CD14-positive monocyte (primary cell): ENCODE measurements at regions not wholly inside any gene's neighbourhood (a gene's known extent, or its start where the extent isn't known, plus 50 kb on each side); places are given as distances from the start of the nearest gene placed in this dataset.

ENCODE experiments used
- DNase-seq, 3 donors: peaks; one replicate each; pipeline ENCODE4 v3.0.0-alpha.2; 2011 to 2022
- H2AFZ ChIP-seq: 2 replicates; pipeline ENCODE4 v1.6.0; 2012; ENCODE audit warnings: mild to moderate bottlenecking, low read depth, low read length, inconsistent platforms; ENCODE audit not compliant: insufficient read depth, poor library complexity, severe bottlenecking
- H3K27ac ChIP-seq, 2 donors: 1 replicate in 1 of 2; 2 replicates in 1 of 2; pipeline ENCODE4 v1.5.1; 2012 to 2013; ENCODE audit warnings: low read length in 2 of 2, control low read depth in 1 of 2, inconsistent platforms in 1 of 2, low read depth in 1 of 2, mild to moderate bottlenecking in 1 of 2
- H3K27me3 ChIP-seq, 2 donors: one replicate each; pipeline versions ENCODE4 v1.6.0 to v1.6.1; 2011 to 2013; ENCODE audit warnings: low read length in 2 of 2; ENCODE audit not compliant: control insufficient read depth in 2 of 2, insufficient read depth in 2 of 2
- H3K36me3 ChIP-seq, 2 donors: replicated peaks in 1 of 2; 1 replicate in 1 of 2; 2 replicates in 1 of 2; pipeline versions ENCODE4 v1.5.1 to v1.6.1; 2012 to 2013; ENCODE audit warnings: low read length in 2 of 2, control low read depth in 1 of 2, inconsistent platforms in 1 of 2, mild to moderate bottlenecking in 1 of 2; ENCODE audit not compliant: insufficient read depth in 2 of 2, control insufficient read depth in 1 of 2
- H3K4me1 ChIP-seq, 2 donors: 1 replicate in 1 of 2; 2 replicates in 1 of 2; pipeline versions ENCODE4 v1.5.1 to v1.6.1; 2012 to 2013; ENCODE audit warnings: low read length in 2 of 2, control low read depth in 1 of 2, inconsistent platforms in 1 of 2, mild to moderate bottlenecking in 1 of 2, moderate library complexity in 1 of 2; ENCODE audit not compliant: insufficient read depth in 2 of 2, control insufficient read depth in 1 of 2
- H3K4me2 ChIP-seq: replicated peaks from 2 replicates; pipeline ENCODE3; 2012; ENCODE audit warnings: low read length, moderate library complexity, mild to moderate bottlenecking; ENCODE audit not compliant: poor library complexity, severe bottlenecking; ENCODE audit errors: extremely low read depth
- H3K4me3 ChIP-seq, 3 experiments: fragments of 200-600 bp in 1 of 3; sonication (generic) in 1 of 3; replicated peaks in 1 of 3; 1 replicate in 2 of 3; 2 replicates in 1 of 3; pipeline ENCODE4 v1.5.1; 2011 to 2013; ENCODE audit warnings: low read length in 3 of 3, mild to moderate bottlenecking in 3 of 3, control low read depth in 2 of 3, low read depth in 2 of 3, inconsistent platforms in 1 of 3, moderate library complexity in 1 of 3
- H3K79me2 ChIP-seq: 2 replicates; pipeline ENCODE4 v1.6.0; 2012; ENCODE audit warnings: mild to moderate bottlenecking, control low read depth, inconsistent platforms, low read length, moderate library complexity; ENCODE audit not compliant: insufficient read depth
- H3K9ac ChIP-seq: 2 replicates; pipeline ENCODE4 v1.6.0; 2017; ENCODE audit warnings: low read length, mild to moderate bottlenecking; ENCODE audit not compliant: insufficient read depth, poor library complexity, severe bottlenecking
- H3K9me3 ChIP-seq, 2 donors: replicated peaks in 1 of 2; 1 replicate in 1 of 2; 2 replicates in 1 of 2; pipeline versions ENCODE4 v1.5.1 to v1.6.1; 2012 to 2013; ENCODE audit warnings: low read length in 2 of 2, control low read depth in 1 of 2; ENCODE audit not compliant: control insufficient read depth in 1 of 2, insufficient read depth in 1 of 2
- H4K20me1 ChIP-seq: 2 replicates; pipeline ENCODE4 v1.6.0; 2012; ENCODE audit warnings: mild to moderate bottlenecking, low read length, control low read depth, moderate library complexity; ENCODE audit not compliant: insufficient read depth
- H3K27ac Mint-ChIP-seq, 7 donors: one replicate each; pipeline ENCODE4 v1.8.0; 2020; ENCODE audit warnings: mild to moderate bottlenecking in 7 of 7, mixed read lengths in 7 of 7, moderate library complexity in 6 of 7, inconsistent platforms in 2 of 7
- H3K27me3 Mint-ChIP-seq, 3 donors: one replicate each; pipeline ENCODE4 v1.8.0; 2021 to 2022; ENCODE audit warnings: low read depth in 3 of 3, mild to moderate bottlenecking in 3 of 3, mixed read lengths in 3 of 3, moderate library complexity in 3 of 3, inconsistent platforms in 1 of 3
- H3K36me3 Mint-ChIP-seq, 2 donors: one replicate each; pipeline ENCODE4 v1.8.0; 2020; ENCODE audit warnings: mixed read lengths in 2 of 2, inconsistent platforms in 1 of 2, mild to moderate bottlenecking in 1 of 2
- H3K4me1 Mint-ChIP-seq: one replicate; pipeline ENCODE4 v1.8.0; 2020; ENCODE audit warnings: mild to moderate bottlenecking, mixed read lengths
- H3K4me3 Mint-ChIP-seq, 2 donors: one replicate each; pipeline ENCODE4 v1.8.0; 2020; ENCODE audit warnings: mild to moderate bottlenecking in 2 of 2, mixed read lengths in 2 of 2, moderate library complexity in 1 of 2
- H3K9me3 Mint-ChIP-seq, 7 donors: one replicate each; pipeline ENCODE4 v1.8.0; 2020 to 2022; ENCODE audit warnings: mixed read lengths in 7 of 7, mild to moderate bottlenecking in 6 of 7, moderate library complexity in 6 of 7, inconsistent platforms in 2 of 7
- CTCF ChIP-seq: fragments of 200-600 bp; IDR thresholded peaks from one replicate; pipeline ENCODE4 v1.8.0; 2022; ENCODE audit warnings: antibody characterized with exemption, mild to moderate bottlenecking
- WGBS: methylation state at CpG from one replicate; pipeline ENCODE4 v1.1.5; 2013; ENCODE audit warnings: missing lambda C conversion rate; ENCODE audit not compliant: insufficient coverage; 5-methylcytosine and 5-hydroxymethylcytosine counted together
- intact Hi-C, 2 donors: fragments of 100-400 bp; cut with micrococcal nuclease; formaldehyde crosslinking; loops; one replicate each; pipeline versions ENCODE4 v1.15.0 to v1.15.1; 2023

GRCh38 chr6:130679684-130680083 is 147.5 kb upstream of the SMLR1 start:
- H3K36me3 ChIP-seq, result no peaks in the 10 kb centered on the region
- 40% methylated on average over 1 of the region's 2 CpGs for WGBS
- H3K27me3 ChIP-seq, result no peaks in the 10 kb centered on the region
- peaks cover 0 to 3% of the 10 kb centered on the region in 2 donors for H3K9me3 ChIP-seq
- no peak for DNase-seq
- no peak overlapping the region for H3K4me3 ChIP-seq
- no peak overlapping the region for H3K4me2 ChIP-seq
- no peaks in the 10 kb centered on the region for H4K20me1 ChIP-seq
- no peak overlapping the region for H2AFZ ChIP-seq
- no peak for TF ChIP-seq CTCF
- no peak overlapping the region for H3K27ac ChIP-seq
- H3K4me1 ChIP-seq, result no peaks in the 10 kb centered on the region
- no peak overlapping the region for H3K27ac Mint-ChIP-seq
- H3K27me3 Mint-ChIP-seq, result peaks cover 0 to 1% (median 0%) of the 10 kb centered on the region in 3 donors
- intact Hi-C loops, result no loop called here
- H3K4me1 Mint-ChIP-seq, result no peaks in the 10 kb centered on the region
- H3K4me3 Mint-ChIP-seq, result no peak overlapping the region
- H3K79me2 ChIP-seq, result no peaks in the 10 kb centered on the region
- H3K9ac ChIP-seq, result no peak overlapping the region
- H3K9me3 Mint-ChIP-seq, result peaks cover 0 to 8% (median 0%) of the 10 kb centered on the region in 7 donors
- no peaks in the 10 kb centered on the region for H3K36me3 Mint-ChIP-seq

GRCh38 chr6:130680116-130680515 is 147.1 kb upstream of the SMLR1 start:
- no CpG with 5 or more reads among the region's 3 CpGs for WGBS
- H3K4me3 Mint-ChIP-seq, result no peak overlapping the region
- no peaks in the 10 kb centered on the region for H4K20me1 ChIP-seq

More at GRCh38 chr6:130680116-130680515, 147.1 kb upstream of the SMLR1 start:
- H3K27me3 Mint-ChIP-seq, result peaks cover 0 to 1% (median 0%) of the 10 kb centered on the region in 3 donors
- Histone ChIP-seq H3K4me1 (no peaks in the 10 kb centered on the region), H3K4me2 (no peak overlapping the region), H3K79me2 (no peaks in the 10 kb centered on the region), H3K27me3 (no peaks in the 10 kb centered on the region), H3K9ac (no peak overlapping the region), H3K9me3 (peaks cover 0 to 3% of the 10 kb centered on the region in 2 donors), H3K27ac (no peak overlapping the region), H3K36me3 (no peaks in the 10 kb centered on the region), H3K4me3 (no peak overlapping the region), H2AFZ (no peak overlapping the region)
- no peak overlapping the region for H3K27ac Mint-ChIP-seq
- H3K9me3 Mint-ChIP-seq, result peaks cover 0 to 8% (median 0%) of the 10 kb centered on the region in 7 donors
- H3K4me1 Mint-ChIP-seq, result no peaks in the 10 kb centered on the region
- H3K36me3 Mint-ChIP-seq, result no peaks in the 10 kb centered on the region
- no peak for TF ChIP-seq CTCF
- intact Hi-C loops, result no loop called here
- DNase-seq, result no peak
